ENCODE measurements at regions not wholly inside any gene's neighbourhood (a gene's known extent, or its start where the extent isn't known, plus 50 kb on each side); places are given as distances from the start of the nearest gene placed in this dataset.

DNA sequence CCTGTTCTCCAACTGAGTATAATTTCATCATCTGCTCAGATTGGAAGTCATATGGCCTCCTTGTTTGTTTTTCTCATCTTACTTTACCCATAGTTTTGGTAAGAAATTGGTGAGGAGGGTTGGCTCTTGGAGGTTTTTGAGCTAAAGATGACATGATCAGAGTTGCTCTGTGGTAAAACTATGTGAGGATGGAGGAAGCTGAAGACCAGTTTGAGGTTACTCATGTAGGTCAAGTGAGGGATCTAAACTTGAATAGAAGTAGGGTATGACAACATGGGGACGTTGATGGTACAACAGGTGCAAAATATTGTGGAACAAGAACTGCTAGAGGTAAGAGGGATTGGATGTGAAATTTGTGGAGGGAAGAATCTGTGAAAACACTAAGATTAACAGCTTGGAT is 87.7 kb upstream of the NEO1 start:
- no peak for DNase-seq

GRCh38 chr15:72964135-72964534 is 88.1 kb upstream of the NEO1 start:
- no peak for DNase-seq

GRCh38 chr15:72962054-72962702 is 90.1 kb upstream of the NEO1 start:
- no peak for DNase-seq

GRCh38 chr15:72961346-72961745 is 90.9 kb upstream of the NEO1 start:
- DNase-seq, result no peak

DNA sequence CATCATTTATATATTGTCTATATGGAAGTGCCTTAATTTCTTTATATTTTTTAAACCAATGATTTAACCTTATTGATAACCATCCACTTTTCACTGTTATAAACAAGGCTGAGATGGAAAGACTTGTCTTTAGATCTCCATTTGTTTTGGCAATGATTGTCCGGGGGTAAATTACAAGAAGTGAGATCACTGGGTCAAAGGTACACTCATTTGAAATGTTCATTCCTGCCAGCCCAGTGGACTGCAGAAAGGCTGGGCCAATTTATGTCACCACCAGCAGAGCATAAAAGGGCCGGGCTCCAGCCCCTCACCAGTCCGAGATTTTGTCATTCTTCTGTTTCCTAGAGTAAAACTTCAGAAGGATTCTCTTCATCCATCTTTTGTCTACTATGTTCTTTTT is 93.6 kb upstream of the NEO1 start:
- no peak for DNase-seq

DNA sequence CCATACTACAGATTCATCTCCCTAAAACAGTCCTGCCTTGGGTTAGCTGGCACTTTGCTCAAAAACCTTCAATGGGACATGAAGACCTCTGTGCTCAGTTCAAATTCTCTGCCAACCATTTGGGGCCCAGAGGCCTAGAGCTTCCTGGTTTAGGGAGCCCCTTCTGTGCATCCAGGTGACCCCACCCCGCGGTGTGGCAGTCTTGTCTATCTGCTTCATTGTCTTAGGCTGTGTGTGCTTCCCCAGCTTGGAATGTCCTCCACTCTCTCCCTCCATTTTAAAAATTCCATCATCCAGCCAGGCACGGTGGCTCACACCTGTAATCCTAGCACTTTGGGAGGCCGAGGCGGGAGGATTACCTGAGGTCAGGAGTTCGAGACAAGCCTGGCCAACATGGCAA is 99.0 kb upstream of the NEO1 start:
- DNase-seq, result no peak

DNA sequence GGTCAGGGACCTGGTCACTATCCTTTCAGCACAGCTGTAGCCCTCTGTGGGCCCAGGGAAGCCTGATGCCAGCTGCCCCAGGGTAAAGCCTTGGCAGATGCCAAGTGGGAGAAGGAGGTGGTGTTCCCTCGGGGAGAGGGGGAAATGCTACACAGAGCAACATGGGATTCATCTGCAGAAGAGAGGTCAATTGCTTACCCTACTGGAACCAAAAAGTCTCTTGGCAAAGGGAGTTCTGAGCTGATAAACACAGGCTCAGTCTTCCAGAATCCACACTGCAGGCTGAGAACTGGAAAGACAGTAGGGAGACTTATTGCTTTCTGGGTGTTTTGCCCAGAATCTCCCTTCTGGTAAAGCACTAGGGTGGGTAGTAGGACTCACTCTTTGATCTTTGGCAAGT is 100.1 kb upstream of the NEO1 start:
- no peak for DNase-seq

- DNase-seq, result no peak
Observed at GRCh38 chr15:72948662-72949061, 103.6 kb upstream of the NEO1 start.

GRCh38 chr15:72947709-72948108 is 104.6 kb upstream of the NEO1 start:
- no peak for DNase-seq

DNA sequence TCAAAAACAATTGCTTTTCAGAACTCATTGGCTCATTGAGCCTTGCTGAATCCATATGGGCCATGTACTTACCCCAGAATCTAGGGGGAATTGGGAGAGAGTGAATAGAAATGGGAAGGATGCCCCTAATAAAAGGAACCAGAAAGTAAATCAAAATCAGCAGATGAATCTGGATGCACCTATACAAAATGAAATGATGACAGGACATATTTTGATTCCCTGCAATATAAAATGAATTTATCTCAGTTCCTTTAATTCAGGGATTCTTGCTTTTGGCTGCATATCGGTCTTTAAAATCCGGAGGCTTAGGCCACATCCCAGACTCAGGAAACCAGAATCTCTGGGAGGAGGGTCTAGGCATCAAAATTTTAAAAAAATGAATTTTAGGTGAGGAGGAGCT is 107.7 kb upstream of the NEO1 start:
- no peak for DNase-seq

DNA sequence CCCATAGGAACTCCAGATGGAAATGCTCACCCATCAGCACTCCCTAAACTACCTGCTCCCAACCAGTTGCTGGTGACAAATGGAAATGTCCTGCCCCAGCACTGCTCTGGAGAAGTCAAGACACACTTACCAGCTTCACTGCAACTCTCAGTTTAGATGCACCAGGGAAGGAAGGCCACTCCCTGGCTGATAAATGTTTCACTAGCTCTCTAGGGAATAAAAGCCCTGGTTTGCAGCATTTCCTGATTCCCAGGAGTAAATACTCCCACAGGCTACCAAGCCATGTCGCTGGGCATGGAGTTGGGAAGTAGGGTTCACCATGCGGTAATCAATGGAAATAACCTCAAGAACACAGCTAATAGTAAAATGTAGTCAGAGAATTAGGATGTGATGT is 112.0 kb upstream of the NEO1 start:
- DNase-seq, result no peak

DNA sequence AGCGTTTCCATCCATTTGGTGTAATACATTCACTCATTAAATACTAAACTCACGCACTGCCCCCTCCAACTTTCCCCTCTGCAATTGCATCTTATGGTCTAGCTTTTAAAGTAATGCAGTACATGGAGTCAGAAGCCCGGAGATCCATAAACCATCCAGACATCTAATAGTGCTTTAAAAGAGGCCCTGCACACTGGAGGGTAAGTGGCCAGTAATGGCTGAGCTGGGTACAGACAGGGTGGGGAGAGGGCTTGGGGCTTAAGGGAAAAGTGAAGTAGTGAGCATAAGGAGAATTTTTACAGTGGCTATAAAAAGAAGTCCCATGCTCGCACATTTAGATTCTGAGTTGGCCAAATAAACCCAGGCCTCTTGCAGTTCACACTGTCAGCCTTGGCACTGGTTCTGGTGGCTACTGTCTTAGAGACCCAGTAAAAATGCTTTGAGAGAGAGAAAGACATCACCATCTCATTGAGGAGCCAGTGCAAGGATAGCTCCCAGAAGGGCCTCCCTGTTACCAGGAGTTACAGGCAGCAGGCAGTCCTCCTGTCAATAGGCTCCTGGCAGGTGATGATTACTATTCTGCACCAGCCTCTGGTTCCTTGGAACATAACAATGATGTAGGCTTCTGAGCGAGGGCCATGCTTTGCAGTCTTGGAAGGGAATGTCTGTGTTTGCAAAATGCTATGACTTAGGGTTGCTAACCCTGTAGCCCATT is 112.6 kb upstream of the NEO1 start:
- no peak for DNase-seq

- no peak for DNase-seq
Observed at GRCh38 chr15:72936691-72937679, 115.3 kb upstream of the NEO1 start.

- DNase-seq, result no peak
Observed at GRCh38 chr15:72936237-72936636, 116.0 kb upstream of the NEO1 start.

DNA sequence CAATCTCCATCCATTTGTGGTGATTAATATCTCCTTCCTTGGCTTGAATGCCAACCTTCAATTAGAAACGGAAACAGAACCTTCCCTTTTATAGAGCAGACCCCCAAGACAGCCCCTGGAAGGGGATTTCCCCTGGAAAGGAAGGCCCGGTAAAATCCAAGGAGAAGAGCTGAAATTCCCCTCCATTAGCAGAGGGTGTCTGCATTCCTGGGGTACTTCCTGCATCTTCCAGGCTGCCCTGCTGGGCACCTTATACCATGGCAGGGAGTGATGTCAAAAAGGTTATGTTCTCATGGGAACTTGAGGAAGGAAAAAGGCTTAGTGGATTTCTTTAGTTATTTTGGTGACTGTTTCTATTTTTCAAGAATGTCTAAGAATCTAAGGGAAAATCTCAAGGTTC is 116.7 kb upstream of the NEO1 start:
- DNase-seq, result no peak

DNA sequence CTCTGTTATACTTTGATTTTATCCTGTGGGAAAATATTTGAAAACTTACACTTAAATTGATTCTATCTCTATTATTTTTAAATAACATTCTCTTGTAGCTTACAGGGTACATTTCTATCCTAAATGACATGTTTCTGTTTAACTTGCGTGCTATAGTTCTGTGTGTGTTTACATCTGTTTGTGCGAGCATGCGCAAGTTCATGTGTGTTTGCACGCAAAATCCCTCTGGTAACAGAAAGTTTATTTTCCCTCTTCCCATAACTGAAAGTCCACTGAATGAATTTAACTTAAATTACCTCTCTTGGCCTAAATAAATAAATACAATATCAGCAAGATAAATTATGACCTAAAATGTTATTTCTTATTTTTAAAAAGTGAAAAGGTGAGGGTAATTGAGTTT is 117.3 kb upstream of the NEO1 start:
- no peak for DNase-seq

GRCh38 chr15:72933976-72934375 is 118.3 kb upstream of the NEO1 start:
- no peak for DNase-seq

- DNase-seq, result no peak
Observed at GRCh38 chr15:72932472-72932871, 119.8 kb upstream of the NEO1 start.

GRCh38 chr15:72927451-72927850 is 124.8 kb upstream of the NEO1 start:
- no peak for DNase-seq

DNA sequence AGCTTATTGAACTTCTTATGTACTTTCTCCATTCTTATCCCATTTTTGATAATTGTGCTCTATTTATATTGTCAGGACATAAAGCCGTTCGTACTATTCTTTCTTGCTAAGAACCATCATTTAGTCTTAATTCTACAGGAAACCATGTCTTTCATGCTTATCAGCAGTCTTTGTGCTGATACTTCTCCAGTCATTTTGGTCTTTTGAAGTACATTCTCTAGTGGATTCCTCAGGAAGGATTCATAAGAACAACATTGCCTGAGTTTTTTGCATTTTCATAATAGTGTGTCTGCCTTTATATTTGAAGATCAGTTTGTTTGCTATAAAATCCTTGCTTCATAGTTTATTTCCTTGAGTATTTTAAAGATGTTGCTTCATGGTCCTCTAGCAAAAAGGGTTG is 126.6 kb upstream of the NEO1 start:
- no peak for DNase-seq

DNA sequence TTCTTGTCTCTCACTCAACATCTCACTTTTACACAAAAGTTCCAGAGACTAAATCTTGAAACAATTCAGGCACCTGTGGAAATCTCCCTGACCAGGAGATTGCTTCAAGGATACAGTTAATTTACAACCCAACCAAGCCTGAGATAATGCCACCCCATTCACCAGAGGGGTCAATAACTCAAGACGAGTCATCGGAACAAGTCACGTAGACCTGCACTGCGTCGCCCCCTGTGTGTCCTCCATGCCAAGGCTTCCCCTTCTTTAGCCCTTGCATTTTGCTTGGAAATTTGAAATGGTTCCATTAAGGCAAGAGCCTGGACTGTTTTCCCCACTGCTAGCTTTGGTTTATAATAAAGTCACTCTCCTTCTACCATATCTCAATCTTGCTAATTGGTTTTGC is 129.0 kb upstream of the NEO1 start:
- no peak for DNase-seq

GRCh38 chr15:72920551-72920950 is 131.7 kb upstream of the NEO1 start:
- DNase-seq, result no peak

DNA sequence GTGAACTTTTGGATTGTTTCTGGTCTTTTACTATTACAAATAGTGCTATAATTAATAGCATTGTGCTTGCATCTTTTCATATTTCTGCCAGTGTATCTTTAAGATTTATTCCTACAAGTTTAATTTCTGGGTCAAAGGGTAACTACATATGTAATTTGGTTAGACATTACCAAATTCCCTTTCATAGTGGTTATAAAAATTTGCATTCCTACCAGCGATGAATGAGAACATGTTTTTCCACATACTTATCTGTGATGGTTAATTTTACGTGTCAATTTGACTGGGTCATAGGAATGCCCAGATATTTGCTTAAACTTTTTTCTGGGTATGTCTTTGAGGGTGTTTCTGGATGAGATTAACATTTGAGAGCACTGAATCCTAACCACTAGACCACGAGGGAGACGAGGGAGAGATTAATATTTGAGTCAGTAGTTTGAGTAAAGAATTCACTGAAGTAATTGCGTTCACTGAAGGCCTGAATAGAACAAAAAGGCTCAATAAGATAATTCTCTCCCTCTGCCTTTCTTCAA is 132.3 kb upstream of the NEO1 start:
- no peak for DNase-seq

DNA sequence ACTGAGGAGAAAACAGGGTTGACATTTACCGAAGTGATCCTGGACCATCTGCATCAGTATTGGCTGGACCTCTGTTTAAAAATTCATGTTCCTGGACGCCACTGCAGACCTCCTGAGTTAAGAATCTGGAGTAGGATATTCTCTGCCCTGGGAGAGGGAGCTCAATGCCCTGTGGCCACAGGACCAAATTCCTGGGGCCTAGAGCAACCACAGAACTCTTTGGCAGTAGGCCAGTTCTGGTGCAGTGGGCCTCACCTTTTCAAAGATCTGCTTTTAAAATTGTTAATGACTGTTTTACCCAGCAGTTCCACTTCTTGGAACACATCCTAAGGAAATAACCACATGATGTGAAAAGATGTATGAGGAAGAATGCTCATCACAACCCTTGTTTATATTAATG is 133.3 kb upstream of the ADPGK start:
- no peak for DNase-seq
